22Rv1 (cell line): ENCODE measurements at regions not wholly inside any gene's neighbourhood (a gene's known extent, or its start where the extent isn't known, plus 50 kb on each side); places are given as distances from the start of the nearest gene placed in this dataset.

Experiments used
- H3K27ac ChIP-seq: fragments of 450-650 bp; 2 replicates; pipeline ENCODE4 v1.5.1; 2017
- CTCF ChIP-seq: fragments of 450-650 bp; IDR thresholded peaks from 2 replicates; pipeline ENCODE4 v1.5.1; 2017; ENCODE audit warnings: mild to moderate bottlenecking
- ZFX ChIP-seq: fragments of 450-650 bp; IDR thresholded peaks from 2 replicates; pipeline ENCODE4 v1.6.1; 2017; ENCODE audit warnings: antibody characterized with exemption, borderline replicate concordance

GRCh38 chr3:147915057-147915456, 505.9 kb downstream of the ZIC1 start:
- H3K27ac ChIP-seq: no peak overlapping the region
- no peak for TF ChIP-seq ZFX
- TF ChIP-seq CTCF: no peak

- H3K27ac ChIP-seq: no peak overlapping the region
- TF ChIP-seq ZFX: no peak
- TF ChIP-seq CTCF: no peak
Measured at GRCh38 chr3:147919496-147919895, 510.3 kb downstream of the ZIC1 start.

GRCh38 chr3:147921051-147921450, 511.9 kb downstream of the ZIC1 start:
- H3K27ac ChIP-seq: no peak overlapping the region

GRCh38 chr3:147924755-147925154, 515.6 kb downstream of the ZIC1 start:
- TF ChIP-seq CTCF (no peak), ZFX (no peak)
- no peak overlapping the region for H3K27ac ChIP-seq

More at GRCh38 chr3:147921051-147921450, 511.9 kb downstream of the ZIC1 start:
- TF ChIP-seq CTCF: no peak

- TF ChIP-seq ZFX: no peak
- TF ChIP-seq CTCF: no peak
- H3K27ac ChIP-seq: no peak overlapping the region
Measured at GRCh38 chr3:147925272-147925671, 516.1 kb downstream of the ZIC1 start.

GRCh38 chr3:147930232-147930807, 521.2 kb downstream of the ZIC1 start:
- H3K27ac ChIP-seq: no peak overlapping the region
- TF ChIP-seq ZFX: no peak
- TF ChIP-seq CTCF: no peak

GRCh38 chr3:147934451-147935180, 525.5 kb downstream of the ZIC1 start:
- TF ChIP-seq CTCF (no peak), ZFX (no peak)
- no peak overlapping the region for H3K27ac ChIP-seq
